ENCODE measurements at regions not wholly inside any gene's neighbourhood (a gene's known extent, or its start where the extent isn't known, plus 50 kb on each side); places are given as distances from the start of the nearest gene placed in this dataset.

GRCh38 chr18:67893916-67894315, 377.4 kb upstream of the DSEL start:
- TF ChIP-seq CTCF (conservative IDR thresholded peaks at IDR 0.05), result no peak
- TF ChIP-seq ZFX (IDR thresholded peaks at IDR 0.05), result no peak
- H3K27ac ChIP-seq, result no peak overlapping the region

GRCh38 chr18:67876871-67877270, 360.4 kb upstream of the DSEL start:
- no peak for TF ChIP-seq CTCF (conservative IDR thresholded peaks at IDR 0.05)
- TF ChIP-seq ZFX (IDR thresholded peaks at IDR 0.05), result no peak
- H3K27ac ChIP-seq, result no peak overlapping the region

GRCh38 chr18:67875944-67876343, 359.4 kb upstream of the DSEL start:
- no peak overlapping the region for H3K27ac ChIP-seq
- TF ChIP-seq ZFX (IDR thresholded peaks at IDR 0.05), result no peak

- no peak overlapping the region for H3K27ac ChIP-seq
- TF ChIP-seq ZFX (IDR thresholded peaks at IDR 0.05) (no peak), CTCF (conservative IDR thresholded peaks at IDR 0.05) (no peak)
Measured at GRCh38 chr18:67875060-67875459, 358.5 kb upstream of the DSEL start.

- no peak overlapping the region for H3K27ac ChIP-seq
- no peak for TF ChIP-seq CTCF (conservative IDR thresholded peaks at IDR 0.05)
- TF ChIP-seq ZFX (IDR thresholded peaks at IDR 0.05), result no peak
Measured at GRCh38 chr18:67865400-67865799, 348.9 kb upstream of the DSEL start.

- TF ChIP-seq ZFX (IDR thresholded peaks at IDR 0.05) (no peak), CTCF (conservative IDR thresholded peaks at IDR 0.05) (no peak)
- no peak overlapping the region for H3K27ac ChIP-seq
Measured at GRCh38 chr18:67864677-67865340, 348.3 kb upstream of the DSEL start.

GRCh38 chr18:67862069-67862468, 345.5 kb upstream of the DSEL start:
- H3K27ac ChIP-seq, result no peak overlapping the region
- TF ChIP-seq ZFX (IDR thresholded peaks at IDR 0.05) (no peak), CTCF (conservative IDR thresholded peaks at IDR 0.05) (no peak)

GRCh38 chr18:67854340-67854739, 337.8 kb upstream of the DSEL start:
- no peak overlapping the region for H3K27ac ChIP-seq
- TF ChIP-seq ZFX (IDR thresholded peaks at IDR 0.05), result no peak
- TF ChIP-seq CTCF (conservative IDR thresholded peaks at IDR 0.05), result no peak

Measured in C4-2B (cell line).